Lower lobe of right lung (tissue), 2 donors: ENCODE measurements at regions not wholly inside any gene's neighbourhood (a gene's known extent, or its start where the extent isn't known, plus 50 kb on each side); places are given as distances from the start of the nearest gene placed in this dataset.

Experiments used
- ATAC-seq, 2 donors: fragments of 200-7000 bp; cut with Tn5 transposase; one replicate each; pipeline ENCODE4 v1.9.1; 2020 to 2022; ENCODE audit warnings: mild to moderate bottlenecking in 2 of 2, moderate library complexity in 2 of 2
- DNase-seq: peaks from one replicate; pipeline ENCODE4 v3.0.0-alpha.2; 2020
- H3K27ac ChIP-seq: fragments of 200-600 bp; one replicate; pipeline ENCODE4 v1.8.0; 2022
- H3K27me3 ChIP-seq: fragments of 200-600 bp; one replicate; pipeline ENCODE4 v1.8.0; 2022; ENCODE audit warnings: low read depth
- H3K36me3 ChIP-seq: fragments of 200-600 bp; one replicate; pipeline ENCODE4 v1.8.0; 2022; ENCODE audit warnings: mild to moderate bottlenecking
- H3K4me1 ChIP-seq: fragments of 200-600 bp; one replicate; pipeline ENCODE4 v1.8.0; 2022
- H3K4me3 ChIP-seq: fragments of 200-600 bp; one replicate; pipeline ENCODE4 v1.8.0; 2022; ENCODE audit warnings: mild to moderate bottlenecking
- H3K9me3 ChIP-seq: fragments of 200-600 bp; one replicate; pipeline ENCODE4 v1.8.0; 2022
- CTCF ChIP-seq: fragments of 200-600 bp; IDR thresholded peaks from one replicate; pipeline ENCODE4 v1.8.0; 2022; ENCODE audit warnings: antibody characterized with exemption, mild to moderate bottlenecking
- intact Hi-C: fragments of 100-400 bp; cut with DNase I; formaldehyde crosslinking; loops from one replicate; pipeline ENCODE4 v1.11.0; 2022
- donor health status: DM: no; HTN: yes; CAD: no; lungs with severe emphysema.

DNA sequence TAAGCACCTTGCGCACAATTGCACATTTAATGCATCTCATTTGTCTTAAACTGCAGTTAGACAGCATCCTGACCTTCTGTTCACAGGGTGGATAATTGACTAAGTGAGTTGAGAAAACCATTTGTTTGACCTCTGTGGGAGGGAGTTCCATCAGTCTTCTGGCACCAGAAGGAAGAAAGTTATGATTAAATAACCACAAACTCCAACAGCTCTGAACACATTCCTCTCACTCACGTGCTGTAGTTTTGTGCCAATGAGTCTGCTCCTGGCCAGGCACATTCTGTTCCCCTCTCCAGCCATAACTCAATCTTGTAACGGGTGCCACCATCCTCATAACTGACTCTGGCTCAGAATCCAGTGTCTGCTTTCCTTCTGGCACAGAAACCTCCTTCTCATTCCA lies 817.2 kb downstream of the SLITRK1 start:
- H3K4me1 ChIP-seq, result no peaks in the 10 kb centered on the region
- ATAC-seq (peak; percentile 62 to 87), DNase-seq (no peak)
- intact Hi-C loops, result no loop called here
- no peaks in the 10 kb centered on the region for H3K9me3 ChIP-seq
- no peak for TF ChIP-seq CTCF
- H3K27me3 ChIP-seq, result no peaks in the 10 kb centered on the region
- H3K4me3 ChIP-seq, result no peak overlapping the region
- H3K27ac ChIP-seq, result no peak overlapping the region
- no peaks in the 10 kb centered on the region for H3K36me3 ChIP-seq

DNA sequence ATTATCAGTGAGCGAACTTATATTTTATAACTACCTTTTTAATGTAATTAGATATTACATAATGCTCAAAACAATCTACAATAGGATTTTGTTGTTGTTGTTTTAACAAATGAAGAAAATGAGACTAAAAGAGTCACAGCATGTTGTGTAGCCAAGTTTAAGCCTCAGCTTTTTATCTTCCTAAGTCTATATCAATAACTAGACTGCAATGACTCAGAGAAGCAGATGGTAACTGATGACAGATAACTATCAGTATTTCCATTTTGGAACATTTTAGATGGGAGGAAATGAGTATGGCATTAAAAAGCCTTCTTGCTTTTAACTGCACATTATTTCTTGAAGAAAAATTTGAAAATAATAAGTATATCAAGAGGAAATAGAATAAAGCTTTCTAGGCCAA lies 825.2 kb downstream of the SLITRK1 start:
- H3K27me3 ChIP-seq, result no peaks in the 10 kb centered on the region
- no peak for TF ChIP-seq CTCF
- no peaks in the 10 kb centered on the region for H3K36me3 ChIP-seq
- intact Hi-C loops, result no loop called here
- H3K9me3 ChIP-seq, result no peaks in the 10 kb centered on the region
- ATAC-seq, result no peak
- DNase-seq, result no peak
- no peak overlapping the region for H3K27ac ChIP-seq
- no peak overlapping the region for H3K4me3 ChIP-seq
- no peaks in the 10 kb centered on the region for H3K4me1 ChIP-seq

GRCh38 chr13:83056269-83056668 lies 826.0 kb downstream of the SLITRK1 start:
- no peaks in the 10 kb centered on the region for H3K27me3 ChIP-seq
- no peaks in the 10 kb centered on the region for H3K9me3 ChIP-seq
- H3K4me3 ChIP-seq, result no peak overlapping the region
- intact Hi-C loops, result no loop called here
- no peak for ATAC-seq
- H3K27ac ChIP-seq, result no peak overlapping the region
- no peak for TF ChIP-seq CTCF
- H3K36me3 ChIP-seq, result no peaks in the 10 kb centered on the region
- H3K4me1 ChIP-seq, result no peaks in the 10 kb centered on the region
- no peak for DNase-seq

- no peaks in the 10 kb centered on the region for H3K36me3 ChIP-seq
- H3K27ac ChIP-seq, result no peak overlapping the region
- no peak for TF ChIP-seq CTCF
- ATAC-seq (no peak), DNase-seq (no peak)
- no peak overlapping the region for H3K4me3 ChIP-seq
- intact Hi-C loops, result no loop called here
- H3K4me1 ChIP-seq, result no peaks in the 10 kb centered on the region
- H3K27me3 ChIP-seq, result no peaks in the 10 kb centered on the region
- H3K9me3 ChIP-seq, result no peaks in the 10 kb centered on the region
These were observed 833.9 kb downstream of the SLITRK1 start for GRCh38 chr13:83048419-83048818.

DNA sequence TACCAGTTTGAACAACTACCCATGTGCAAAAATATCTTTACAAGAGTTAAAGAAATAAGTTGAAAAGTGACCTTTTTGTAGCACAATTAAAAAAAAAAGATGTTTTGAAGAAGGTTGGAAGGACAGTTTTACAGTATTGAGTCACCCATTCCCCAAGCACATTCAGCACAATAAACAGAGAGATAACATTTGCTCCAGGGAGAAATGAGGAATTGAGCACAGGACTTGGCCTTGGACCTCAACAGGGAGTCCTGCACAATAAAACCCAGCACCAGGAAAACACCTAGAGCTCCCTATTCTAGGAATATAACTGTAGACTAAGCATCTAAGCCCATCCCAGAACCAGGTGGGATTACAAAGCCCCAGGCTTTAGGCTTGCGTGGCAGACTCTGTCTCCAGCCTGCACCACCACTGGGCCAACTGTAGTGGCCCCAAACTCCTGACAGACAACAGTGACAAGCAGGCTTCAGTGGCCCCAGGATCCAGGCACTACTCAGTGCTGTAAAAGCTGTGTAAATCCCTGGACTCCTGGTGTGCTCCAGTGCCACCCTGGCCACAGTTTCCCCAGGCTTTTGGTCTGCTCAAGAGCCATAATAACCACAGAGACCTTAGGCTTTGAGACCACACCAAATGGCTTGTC lies 857.2 kb downstream of the SLITRK1 start:
- no peak for DNase-seq
- intact Hi-C loops, result no loop called here
- Histone ChIP-seq H3K27me3 (no peaks in the 10 kb centered on the region), H3K4me1 (no peaks in the 10 kb centered on the region), H3K9me3 (peaks cover 3% of the 10 kb centered on the region), H3K4me3 (no peak overlapping the region), H3K27ac (no peak overlapping the region), H3K36me3 (no peaks in the 10 kb centered on the region)
- TF ChIP-seq CTCF, result no peak
- peak in 1 of 2 donors; percentile 13 for ATAC-seq
